Activated CD8-positive, alpha-beta T cell treated with anti-CD3 and anti-CD28 coated beads for 36 hours (primary cell): ENCODE measurements at regions not wholly inside any gene's neighbourhood (a gene's known extent, or its start where the extent isn't known, plus 50 kb on each side); places are given as distances from the start of the nearest gene placed in this dataset.
A peak's percentile ranks its signal among the peaks of the same experiment; 100 is the strongest.

ENCODE experiments used
- ATAC-seq: fragments of 200-7000 bp; cut with Tn5 transposase; one replicate; pipeline ENCODE4 v1.10.0; 2021; ENCODE audit warnings: mild to moderate bottlenecking, moderate library complexity
- CTCF ChIA-PET: fragments of 350-600 bp; sonication (Branson Sonifier 250); formaldehyde crosslinking; loops from one replicate; lab custom pipeline; 2021; ENCODE audit warnings: antibody characterized with exemption; lab: Charles Lee
- POLR2A ChIA-PET: fragments of 350-600 bp; sonication (Branson Sonifier 250); formaldehyde crosslinking; loops from one replicate; lab custom pipeline; 2021; ENCODE audit warnings: antibody characterized with exemption; lab: Charles Lee
- DNase-seq: peaks from one replicate; pipeline ENCODE4 v3.0.0-alpha.2; 2020
- H3K27ac Mint-ChIP-seq: one replicate; pipeline ENCODE4 v1.8.0; 2021; ENCODE audit warnings: mild to moderate bottlenecking, mixed read lengths
- H3K27me3 Mint-ChIP-seq: one replicate; pipeline ENCODE4 v1.8.0; 2021; ENCODE audit warnings: mixed read lengths
- H3K36me3 Mint-ChIP-seq: one replicate; pipeline ENCODE4 v1.8.0; 2021; ENCODE audit warnings: low read depth, mixed read lengths
- H3K4me1 Mint-ChIP-seq: one replicate; pipeline ENCODE4 v1.8.0; 2021; ENCODE audit warnings: low read depth, mixed read lengths
- H3K4me3 Mint-ChIP-seq: one replicate; pipeline ENCODE4 v1.8.0; 2021; ENCODE audit warnings: mild to moderate bottlenecking, moderate library complexity, mixed read lengths
- H3K9me3 Mint-ChIP-seq: one replicate; pipeline ENCODE4 v1.8.0; 2021; ENCODE audit warnings: mixed read lengths
- CTCF ChIP-seq: fragments of 200-600 bp; IDR thresholded peaks from one replicate; pipeline ENCODE4 v1.8.0; 2022; ENCODE audit warnings: antibody characterized with exemption, mild to moderate bottlenecking
- intact Hi-C: fragments of 100-400 bp; cut with micrococcal nuclease; formaldehyde crosslinking; loops from one replicate; pipeline ENCODE4 v1.10.0; 2022

GRCh38 chr10:6701289-6701688 is 121.2 kb upstream of the PRKCQ start:
- no peak overlapping the region for H3K4me3 Mint-ChIP-seq
- intact Hi-C loops, result no loop called here
- DNase-seq (peak; percentile 22), ATAC-seq (no peak)
- no peaks in the 10 kb centered on the region for H3K4me1 Mint-ChIP-seq
- ChIA-PET CTCF (interaction anchor here (0.9 to 1.5 kb wide), 3 partner anchors 12 to 23 kb away, joined by 3 to 5 read pairs (median 3); no protein-coding TSS in a partner anchor), POLR2A (no interaction called here)
- H3K27ac Mint-ChIP-seq, result no peak overlapping the region
- H3K9me3 Mint-ChIP-seq, result no peaks in the 10 kb centered on the region
- H3K27me3 Mint-ChIP-seq, result peaks cover 5% of the 10 kb centered on the region
- no peaks in the 10 kb centered on the region for H3K36me3 Mint-ChIP-seq
- TF ChIP-seq CTCF, result no peak

GRCh38 chr10:6700066-6700465 is 120.0 kb upstream of the PRKCQ start:
- no peaks in the 10 kb centered on the region for H3K36me3 Mint-ChIP-seq
- no peak overlapping the region for H3K27ac Mint-ChIP-seq
- ChIA-PET POLR2A (interaction anchor here (1.0 kb wide), 1 partner anchor 11 kb away, joined by 3 read pairs; no protein-coding TSS in a partner anchor), CTCF (no interaction called here)
- TF ChIP-seq CTCF, result no peak
- no peaks in the 10 kb centered on the region for H3K9me3 Mint-ChIP-seq
- DNase-seq (no peak), ATAC-seq (no peak)
- intact Hi-C loops, result no loop called here
- H3K4me3 Mint-ChIP-seq, result no peak overlapping the region
- H3K4me1 Mint-ChIP-seq, result peaks cover 6% of the 10 kb centered on the region
- H3K27me3 Mint-ChIP-seq, result peaks cover 3% of the 10 kb centered on the region

- Mint-ChIP-seq H3K9me3 (no peaks in the 10 kb centered on the region), H3K4me1 (peaks cover 11% of the 10 kb centered on the region), H3K36me3 (no peaks in the 10 kb centered on the region), H3K27ac (no peak overlapping the region), H3K27me3 (peaks cover 3% of the 10 kb centered on the region), H3K4me3 (no peak overlapping the region)
- intact Hi-C loops, result no loop called here
- ATAC-seq, result no peak
- DNase-seq, result no peak
- ChIA-PET POLR2A (interaction anchor here (1.0 kb wide), 1 partner anchor 11 kb away, joined by 3 read pairs; no protein-coding TSS in a partner anchor), CTCF (no interaction called here)
- TF ChIP-seq CTCF, result no peak
Observed at GRCh38 chr10:6699336-6699735, 119.3 kb upstream of the PRKCQ start.

GRCh38 chr10:6695519-6695918 is 115.4 kb upstream of the PRKCQ start:
- Mint-ChIP-seq H3K9me3 (no peaks in the 10 kb centered on the region), H3K27ac (no peak overlapping the region), H3K27me3 (peaks cover 12% of the 10 kb centered on the region), H3K4me3 (no peak overlapping the region), H3K36me3 (no peaks in the 10 kb centered on the region), H3K4me1 (peaks cover 11% of the 10 kb centered on the region)
- DNase-seq (no peak), ATAC-seq (no peak)
- intact Hi-C loops, result no loop called here
- ChIA-PET POLR2A (interaction anchor here (0.6 kb wide), 1 partner anchor 248 kb away, joined by 3 read pairs; no protein-coding TSS in a partner anchor), CTCF (interaction anchor here (1.0 to 1.4 kb wide), 2 partner anchors 18 to 25 kb away, joined by 3 read pairs; no protein-coding TSS in a partner anchor)
- TF ChIP-seq CTCF, result no peak

GRCh38 chr10:6694447-6695140 is 114.5 kb upstream of the PRKCQ start:
- intact Hi-C loops, result no loop called here
- no peak for TF ChIP-seq CTCF
- Mint-ChIP-seq H3K9me3 (no peaks in the 10 kb centered on the region), H3K4me1 (peaks cover 11% of the 10 kb centered on the region), H3K4me3 (no peak overlapping the region), H3K27ac (no peak overlapping the region), H3K36me3 (no peaks in the 10 kb centered on the region), H3K27me3 (peaks cover 12% of the 10 kb centered on the region)
- ChIA-PET CTCF (interaction anchor here (1.0 to 1.4 kb wide), 3 partner anchors 16 to 24 kb away, joined by 3 read pairs; no protein-coding TSS in a partner anchor), POLR2A (no interaction called here)
- DNase-seq (peak; percentile 39), ATAC-seq (no peak)
